SK-N-MC (cell line): ENCODE measurements at regions not wholly inside any gene's neighbourhood (a gene's known extent, or its start where the extent isn't known, plus 50 kb on each side); places are given as distances from the start of the nearest gene placed in this dataset.

Experiments
- DNase-seq: peaks from one replicate; pipeline ENCODE4 v3.0.0-alpha.2; 2011; ENCODE audit warnings: low read depth, low spot score
- H3K27ac ChIP-seq: fragments of 200-600 bp; sonication (generic); 2 replicates; pipeline ENCODE4 v1.5.1; 2016; ENCODE audit warnings: mixed run types
- H3K36me3 ChIP-seq: fragments of 200-600 bp; sonication (generic); 2 replicates; pipeline ENCODE4 v1.6.1; 2017; ENCODE audit warnings: antibody characterized with exemption, low read length, mixed read lengths; ENCODE audit not compliant: insufficient read depth
- H3K4me3 ChIP-seq: fragments of 200-600 bp; sonication (generic); 2 replicates; pipeline ENCODE4 v1.5.1; 2016
- H3K9ac ChIP-seq: fragments of 200-600 bp; sonication (generic); 2 replicates; pipeline ENCODE4 v1.8.0; 2017; ENCODE audit warnings: mixed run types, mixed read lengths; ENCODE audit not compliant: insufficient read length
- H3K9me3 ChIP-seq: fragments of 200-600 bp; sonication (generic); 2 replicates; pipeline ENCODE4 v1.6.1; 2017; ENCODE audit warnings: low read depth, mild to moderate bottlenecking, antibody characterized with exemption, low read length, moderate library complexity, mixed read lengths
- EZH2 ChIP-seq: fragments of 200-600 bp; sonication (generic); IDR thresholded peaks from one replicate; pipeline ENCODE4 v1.6.1; 2017; ENCODE audit warnings: antibody characterized with exemption
- FOXP2 ChIP-seq: optimal IDR thresholded peaks from 2 replicates; pipeline ENCODE3; 2011; ENCODE audit warnings: mild to moderate bottlenecking, moderate library complexity; ENCODE audit not compliant: insufficient read depth; ENCODE audit errors: extremely low read length, control extremely low read depth
- POLR2AphosphoS5 ChIP-seq: IDR thresholded peaks from 2 replicates; pipeline ENCODE4 v1.6.1; 2012; ENCODE audit warnings: mild to moderate bottlenecking, low read depth, low read length, borderline replicate concordance

DNA sequence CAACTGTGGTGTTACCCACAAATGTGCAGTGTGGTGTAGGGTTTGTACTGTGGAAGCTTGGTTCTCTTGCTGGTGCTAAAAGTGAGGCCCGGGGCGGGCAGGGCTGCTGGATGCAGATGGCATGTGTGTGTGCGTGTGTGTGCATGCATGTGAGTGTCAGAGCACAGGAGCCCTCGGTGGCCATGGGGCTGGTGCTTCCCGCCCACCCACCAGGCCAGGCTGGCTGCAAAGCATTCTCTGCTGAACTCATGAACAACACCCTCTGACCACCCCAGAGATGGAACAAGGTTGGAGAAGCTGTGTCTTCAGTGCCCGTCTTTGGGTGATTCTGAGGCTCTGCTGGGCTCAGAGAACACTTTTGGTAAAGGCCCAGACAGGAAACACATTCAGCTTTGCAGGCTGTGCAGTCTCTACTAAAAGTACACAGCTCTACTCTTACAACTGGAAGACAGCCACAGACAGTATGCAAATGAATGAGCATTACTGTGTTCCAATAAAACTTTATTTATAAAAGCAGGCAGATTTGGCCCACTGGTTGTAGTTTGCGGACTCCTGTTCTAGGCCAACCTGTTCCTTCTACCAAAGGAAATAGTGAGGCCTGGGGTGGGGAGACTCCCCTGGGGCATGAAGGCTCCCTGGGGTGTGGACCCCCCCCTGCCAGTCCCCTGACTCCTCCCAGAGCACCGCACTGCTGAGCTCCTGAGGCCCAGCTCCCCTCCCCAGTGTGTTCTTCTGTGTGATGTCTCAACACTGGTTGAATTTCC is 225.3 kb upstream of the HDAC4 start:
- no peak overlapping the region for H3K4me3 ChIP-seq
- no peaks in the 10 kb centered on the region for H3K9me3 ChIP-seq
- H3K36me3 ChIP-seq: no peaks in the 10 kb centered on the region
- TF ChIP-seq FOXP2: no peak
- TF ChIP-seq EZH2: no peak
- TF ChIP-seq POLR2AphosphoS5: no peak
- DNase-seq: no peak
- H3K9ac ChIP-seq: no peak overlapping the region
- H3K27ac ChIP-seq: no peak overlapping the region

DNA sequence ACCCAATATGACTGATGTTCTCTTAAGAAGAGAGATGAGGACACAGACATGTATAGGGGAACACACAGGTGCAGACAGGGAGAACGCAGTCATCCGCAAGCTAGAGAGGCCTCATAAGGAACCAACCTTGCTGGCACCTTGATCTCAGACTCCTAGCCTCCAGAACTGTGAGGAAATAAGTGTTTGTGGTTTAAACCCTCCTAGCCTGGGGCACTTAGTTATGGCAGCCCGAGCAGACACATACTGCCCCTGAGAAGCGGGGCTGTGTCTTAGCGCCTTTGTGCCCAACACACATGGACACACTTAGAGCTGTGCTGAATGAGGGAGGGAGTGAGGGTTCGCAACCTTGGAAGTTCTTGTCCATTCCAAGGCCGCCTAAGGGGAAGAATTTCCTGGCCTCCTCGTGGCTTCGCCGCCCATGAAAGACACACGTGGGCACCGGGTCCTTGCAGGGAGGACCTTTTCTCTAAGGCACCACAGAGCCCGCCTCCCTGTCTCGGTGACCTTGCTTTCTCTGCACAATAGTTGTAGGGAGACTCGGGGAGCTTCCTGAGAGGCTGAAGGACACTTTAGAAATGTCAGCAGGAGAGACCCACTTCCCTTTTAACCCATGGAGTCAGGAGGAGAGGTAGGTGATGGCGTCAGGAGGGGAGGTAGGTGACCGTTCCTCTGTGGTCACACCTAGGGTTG is 224.5 kb upstream of the HDAC4 start:
- no peak overlapping the region for H3K4me3 ChIP-seq
- H3K36me3 ChIP-seq: no peaks in the 10 kb centered on the region
- no peaks in the 10 kb centered on the region for H3K9me3 ChIP-seq
- H3K27ac ChIP-seq: no peak overlapping the region
- no peak for DNase-seq
- TF ChIP-seq FOXP2 (no peak), EZH2 (no peak), POLR2AphosphoS5 (no peak)
- no peak overlapping the region for H3K9ac ChIP-seq

DNA sequence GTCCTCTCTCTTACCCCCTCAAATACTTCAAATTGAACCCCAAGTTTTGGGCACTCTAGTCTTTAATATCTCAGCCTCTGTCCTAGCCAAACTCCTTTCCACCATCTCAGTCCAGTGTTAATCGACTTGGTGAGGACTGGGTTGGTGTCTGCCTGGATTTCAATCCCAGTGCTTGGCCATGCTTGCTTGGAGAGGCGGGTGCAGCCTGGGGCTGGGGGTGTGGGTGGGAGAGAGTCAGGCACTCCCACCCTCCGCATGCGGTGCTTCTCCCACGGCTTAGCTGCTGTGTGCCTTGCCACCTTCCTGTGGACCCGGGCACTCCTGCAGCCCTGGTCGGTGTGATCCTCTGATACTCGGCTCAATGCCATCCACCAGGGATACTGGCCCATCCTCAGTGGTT is 220.8 kb upstream of the HDAC4 start:
- no peak overlapping the region for H3K4me3 ChIP-seq
- no peaks in the 10 kb centered on the region for H3K36me3 ChIP-seq
- no peaks in the 10 kb centered on the region for H3K9me3 ChIP-seq
- no peak overlapping the region for H3K9ac ChIP-seq
- no peak overlapping the region for H3K27ac ChIP-seq
- TF ChIP-seq FOXP2: no peak
- no peak for TF ChIP-seq POLR2AphosphoS5
- TF ChIP-seq EZH2: no peak
- DNase-seq: no peak

DNA sequence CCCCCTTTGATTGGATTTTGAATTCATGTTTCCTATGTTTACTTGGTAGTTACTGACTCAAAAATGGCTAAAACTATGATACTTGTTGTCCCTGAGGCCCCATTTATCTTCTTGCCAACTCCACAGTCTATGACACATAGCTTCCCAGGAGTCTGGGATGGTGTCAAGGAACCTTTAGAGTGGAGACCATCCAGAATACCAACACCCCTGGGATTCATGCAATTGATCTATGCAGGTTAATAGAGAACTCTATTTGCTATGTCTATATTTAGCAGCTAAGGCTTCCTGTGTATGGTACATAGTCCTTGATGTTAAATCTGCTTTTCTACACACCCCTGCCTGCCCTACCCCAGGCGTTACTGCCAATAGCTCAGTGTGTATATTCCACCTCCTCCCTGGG is 218.5 kb upstream of the HDAC4 start:
- TF ChIP-seq EZH2 (no peak), POLR2AphosphoS5 (no peak), FOXP2 (no peak)
- Histone ChIP-seq H3K9me3 (0 out of 2 replicates have a peak, but pooled peaks cover 2% of the 10 kb centered on the region), H3K4me3 (no peak overlapping the region), H3K27ac (no peak overlapping the region), H3K36me3 (no peaks in the 10 kb centered on the region), H3K9ac (no peak overlapping the region)
- DNase-seq: no peak

DNA sequence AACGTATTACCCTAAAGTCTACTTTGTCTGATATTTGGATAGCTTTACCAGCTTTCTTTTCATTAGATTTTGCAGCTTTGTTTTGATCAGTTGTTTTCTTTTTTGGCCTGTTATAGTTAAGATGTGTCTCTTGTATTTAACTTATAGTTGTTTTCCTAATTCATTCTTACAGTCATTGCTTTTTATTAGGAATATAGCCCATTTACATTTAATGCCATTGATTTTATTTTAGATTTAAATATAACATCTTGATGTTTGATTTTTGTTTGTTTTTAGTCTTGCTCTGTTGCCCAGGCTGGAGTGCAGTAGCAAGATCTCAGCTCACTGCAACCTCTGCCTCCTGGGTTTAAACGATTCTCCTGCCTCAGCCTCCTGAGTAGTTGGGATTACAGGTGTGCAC is 215.9 kb upstream of the HDAC4 start:
- TF ChIP-seq POLR2AphosphoS5: no peak
- no peak for TF ChIP-seq EZH2
- DNase-seq: no peak
- no peak overlapping the region for H3K4me3 ChIP-seq
- H3K9ac ChIP-seq: no peak overlapping the region
- no peaks in the 10 kb centered on the region for H3K36me3 ChIP-seq
- 0 out of 2 replicates have a peak, but pooled peaks cover 2% of the 10 kb centered on the region for H3K9me3 ChIP-seq
- no peak overlapping the region for H3K27ac ChIP-seq

DNA sequence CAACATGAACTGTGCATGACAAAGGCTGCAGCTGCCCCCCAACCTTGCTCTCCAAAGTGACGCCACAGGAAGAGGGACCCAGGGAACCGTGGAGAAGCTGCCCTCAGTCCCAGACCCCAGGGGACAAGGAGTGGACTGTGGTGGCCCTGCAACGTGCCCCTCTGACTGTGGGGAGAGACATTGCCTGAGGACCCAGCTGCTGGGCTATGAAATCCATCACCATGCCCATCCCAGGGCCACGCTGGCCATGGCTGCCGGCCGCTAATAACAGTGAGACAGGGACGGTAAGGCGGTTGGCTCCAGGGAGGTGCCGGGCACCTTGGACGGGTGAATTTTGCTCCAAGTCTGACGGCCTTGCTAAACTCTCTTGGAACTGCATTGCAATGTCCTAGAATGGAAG is 211.3 kb upstream of the HDAC4 start:
- DNase-seq: no peak
- no peak for TF ChIP-seq POLR2AphosphoS5
- TF ChIP-seq EZH2: no peak
- no peak for TF ChIP-seq FOXP2
- Histone ChIP-seq H3K27ac (no peak overlapping the region), H3K4me3 (no peak overlapping the region), H3K9ac (no peak overlapping the region), H3K36me3 (no peaks in the 10 kb centered on the region), H3K9me3 (0 out of 2 replicates have a peak, but pooled peaks cover 2% of the 10 kb centered on the region)

GRCh38 chr2:239611222-239611795 is 210.5 kb upstream of the HDAC4 start:
- DNase-seq: no peak
- no peak overlapping the region for H3K4me3 ChIP-seq
- no peaks in the 10 kb centered on the region for H3K36me3 ChIP-seq
- H3K27ac ChIP-seq: no peak overlapping the region
- TF ChIP-seq FOXP2: no peak
- no peaks in the 10 kb centered on the region for H3K9me3 ChIP-seq
- H3K9ac ChIP-seq: no peak overlapping the region

DNA sequence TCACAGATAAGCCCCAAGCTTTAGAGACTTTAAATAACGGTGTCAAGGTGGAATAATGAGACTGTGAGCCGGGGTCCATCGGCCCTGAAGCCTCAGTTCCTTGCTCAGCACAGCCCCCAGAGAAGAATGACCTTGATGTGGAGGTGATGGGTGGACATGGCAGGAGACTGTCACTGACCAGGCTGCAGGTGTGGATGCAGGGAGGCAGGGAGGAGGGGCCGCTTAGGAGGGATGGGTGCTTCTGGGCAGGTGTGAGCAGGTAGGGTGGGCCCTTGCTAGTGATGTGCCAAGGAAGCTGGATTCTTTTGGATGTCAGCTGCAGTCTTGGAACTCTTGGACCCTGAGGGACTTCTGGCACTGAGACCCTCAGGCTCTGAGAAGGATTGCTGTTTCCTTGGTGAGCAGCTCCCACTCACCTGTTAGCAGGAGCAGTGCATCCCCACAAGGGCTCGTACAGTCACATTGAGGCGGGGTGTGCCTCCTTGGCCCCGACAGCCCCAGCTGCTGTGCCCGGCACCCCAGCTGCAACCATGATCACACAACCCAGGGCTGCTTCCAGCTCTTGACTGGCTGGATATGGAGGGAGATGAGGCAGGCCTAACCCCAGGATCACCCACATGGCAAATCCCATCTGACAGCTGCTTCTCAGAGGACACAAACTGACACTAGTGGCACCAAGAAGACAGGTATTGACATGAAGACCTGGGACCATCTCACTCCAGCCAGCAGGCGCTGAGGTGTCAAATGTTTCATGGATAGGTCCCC is 209.8 kb upstream of the HDAC4 start:
- no peak for DNase-seq
- Histone ChIP-seq H3K4me3 (no peak overlapping the region), H3K27ac (no peak overlapping the region), H3K36me3 (no peaks in the 10 kb centered on the region), H3K9ac (no peak overlapping the region), H3K9me3 (no peaks in the 10 kb centered on the region)
- TF ChIP-seq POLR2AphosphoS5 (no peak), EZH2 (no peak), FOXP2 (no peak)
